Uterus (tissue), 3 donors: ENCODE measurements at regions not wholly inside any gene's neighbourhood (a gene's known extent, or its start where the extent isn't known, plus 50 kb on each side); places are given as distances from the start of the nearest gene placed in this dataset.

Experiments
- DNase-seq, 2 donors: peaks; one replicate each; pipeline ENCODE4 v3.0.0-alpha.2; 2019 to 2020
- H3K27ac ChIP-seq, 2 donors: fragments of 200-600 bp; sonication (generic); 1 replicate in 1 of 2; 2 replicates in 1 of 2; pipeline ENCODE4 v1.5.1; 2016 to 2018
- H3K27me3 ChIP-seq, 2 donors: fragments of 200-600 bp; sonication (generic); one replicate each; pipeline ENCODE4 v1.5.1; 2018 to 2019; ENCODE audit warnings: control low read depth in 1 of 2
- H3K36me3 ChIP-seq, 2 donors: fragments of 200-600 bp; sonication (generic); one replicate each; pipeline ENCODE4 v1.5.1; 2019; ENCODE audit warnings: control low read depth in 1 of 2
- H3K4me1 ChIP-seq, 2 donors: fragments of 200-600 bp; sonication (generic); one replicate each; pipeline ENCODE4 v1.5.1; 2018 to 2019; ENCODE audit warnings: control low read depth in 1 of 2
- H3K4me3 ChIP-seq, 2 donors: fragments of 200-600 bp; sonication (generic); 1 replicate in 1 of 2; 2 replicates in 1 of 2; pipeline ENCODE4 v1.5.1; 2018 to 2019; ENCODE audit warnings: mild to moderate bottlenecking in 1 of 2
- H3K9me3 ChIP-seq, 2 donors: fragments of 200-600 bp; sonication (generic); one replicate each; pipeline ENCODE4 v1.5.1; 2019; ENCODE audit warnings: control low read depth in 1 of 2
- CTCF ChIP-seq, 4 experiments: fragments of 200-600 bp in 2 of 4; fragments of 450-650 bp in 2 of 4; sonication (generic) in 2 of 4; IDR thresholded peaks; one replicate each; pipeline ENCODE4 v1.5.1; 2016 to 2019; ENCODE audit warnings: antibody characterized with exemption in 4 of 4, mild to moderate bottlenecking in 2 of 4, moderate library complexity in 1 of 4
- POLR2A ChIP-seq, 2 donors: fragments of 450-650 bp; IDR thresholded peaks; one replicate each; pipeline ENCODE4 v1.6.1; 2016; ENCODE audit warnings: antibody characterized with exemption in 2 of 2, mild to moderate bottlenecking in 1 of 2, moderate library complexity in 1 of 2
- intact Hi-C: fragments of 100-400 bp; cut with DNase I; formaldehyde crosslinking; loops from one replicate; pipeline ENCODE4 v1.15.1; 2023; ENCODE audit warnings: low total_unique reads
- donor health status: DM: yes; HTN: yes; CAD: no.

- Histone ChIP-seq H3K9me3 (no peaks in the 10 kb centered on the region), H3K4me3 (no peak overlapping the region), H3K36me3 (no peaks in the 10 kb centered on the region), H3K4me1 (no peaks in the 10 kb centered on the region), H3K27me3 (no peaks in the 10 kb centered on the region), H3K27ac (no peak overlapping the region)
- no peak for TF ChIP-seq POLR2A (IDR thresholded peaks at IDR 0.05)
- no peak for TF ChIP-seq CTCF (IDR thresholded peaks at IDR 0.05)
- DNase-seq, result no peak
- intact Hi-C loops, result no loop called here
Observed at GRCh38 chr6:142669471-142670351, 275.3 kb downstream of the HIVEP2 start.

- Histone ChIP-seq H3K27me3 (no peaks in the 10 kb centered on the region), H3K4me3 (no peak overlapping the region), H3K36me3 (no peaks in the 10 kb centered on the region), H3K9me3 (no peaks in the 10 kb centered on the region), H3K4me1 (no peaks in the 10 kb centered on the region), H3K27ac (no peak overlapping the region)
- intact Hi-C loops, result no loop called here
- no peak for TF ChIP-seq CTCF (IDR thresholded peaks at IDR 0.05)
- no peak for TF ChIP-seq POLR2A (IDR thresholded peaks at IDR 0.05)
- no peak for DNase-seq
Observed at GRCh38 chr6:142671791-142672190, 273.2 kb downstream of the HIVEP2 start.

GRCh38 chr6:142675517-142675916 lies 269.5 kb downstream of the HIVEP2 start:
- no peak for DNase-seq
- no peaks in the 10 kb centered on the region for H3K4me1 ChIP-seq
- no peaks in the 10 kb centered on the region for H3K36me3 ChIP-seq
- no peaks in the 10 kb centered on the region for H3K27me3 ChIP-seq
- intact Hi-C loops, result no loop called here
- H3K4me3 ChIP-seq, result no peak overlapping the region
- TF ChIP-seq POLR2A (IDR thresholded peaks at IDR 0.05) (no peak), CTCF (IDR thresholded peaks at IDR 0.05) (no peak)
- no peak overlapping the region for H3K27ac ChIP-seq
- no peaks in the 10 kb centered on the region for H3K9me3 ChIP-seq

- intact Hi-C loops, result no loop called here
- Histone ChIP-seq H3K27me3 (no peaks in the 10 kb centered on the region), H3K9me3 (no peaks in the 10 kb centered on the region), H3K36me3 (no peaks in the 10 kb centered on the region), H3K4me3 (no peak overlapping the region), H3K27ac (no peak overlapping the region), H3K4me1 (no peaks in the 10 kb centered on the region)
- no peak for DNase-seq
- TF ChIP-seq POLR2A (IDR thresholded peaks at IDR 0.05) (no peak), CTCF (IDR thresholded peaks at IDR 0.05) (no peak)
Observed at GRCh38 chr6:142676027-142676443, 268.9 kb downstream of the HIVEP2 start.

GRCh38 chr6:142676647-142677192 lies 268.3 kb downstream of the HIVEP2 start:
- Histone ChIP-seq H3K36me3 (no peaks in the 10 kb centered on the region), H3K27ac (no peak overlapping the region), H3K4me3 (no peak overlapping the region), H3K9me3 (no peaks in the 10 kb centered on the region), H3K4me1 (no peaks in the 10 kb centered on the region), H3K27me3 (no peaks in the 10 kb centered on the region)
- TF ChIP-seq CTCF (IDR thresholded peaks at IDR 0.05) (no peak), POLR2A (IDR thresholded peaks at IDR 0.05) (no peak)
- DNase-seq, result no peak
- intact Hi-C loops, result no loop called here
